Activated CD8-positive, alpha-beta T cell treated with anti-CD3 and anti-CD28 coated beads for 36 hours (primary cell): ENCODE measurements at regions not wholly inside any gene's neighbourhood (a gene's known extent, or its start where the extent isn't known, plus 50 kb on each side); places are given as distances from the start of the nearest gene placed in this dataset.

Experiments used
- ATAC-seq: fragments of 200-7000 bp; cut with Tn5 transposase; one replicate; pipeline ENCODE4 v1.10.0; 2021; ENCODE audit warnings: mild to moderate bottlenecking, moderate library complexity
- CTCF ChIA-PET: fragments of 350-600 bp; sonication (Branson Sonifier 250); formaldehyde crosslinking; loops from one replicate; lab custom pipeline; 2021; ENCODE audit warnings: antibody characterized with exemption; lab: Charles Lee
- POLR2A ChIA-PET: fragments of 350-600 bp; sonication (Branson Sonifier 250); formaldehyde crosslinking; loops from one replicate; lab custom pipeline; 2021; ENCODE audit warnings: antibody characterized with exemption; lab: Charles Lee
- DNase-seq: peaks from one replicate; pipeline ENCODE4 v3.0.0-alpha.2; 2020
- H3K27ac Mint-ChIP-seq: one replicate; pipeline ENCODE4 v1.8.0; 2021; ENCODE audit warnings: mild to moderate bottlenecking, mixed read lengths
- H3K27me3 Mint-ChIP-seq: one replicate; pipeline ENCODE4 v1.8.0; 2021; ENCODE audit warnings: mixed read lengths
- H3K36me3 Mint-ChIP-seq: one replicate; pipeline ENCODE4 v1.8.0; 2021; ENCODE audit warnings: low read depth, mixed read lengths
- H3K4me1 Mint-ChIP-seq: one replicate; pipeline ENCODE4 v1.8.0; 2021; ENCODE audit warnings: low read depth, mixed read lengths
- H3K4me3 Mint-ChIP-seq: one replicate; pipeline ENCODE4 v1.8.0; 2021; ENCODE audit warnings: mild to moderate bottlenecking, moderate library complexity, mixed read lengths
- H3K9me3 Mint-ChIP-seq: one replicate; pipeline ENCODE4 v1.8.0; 2021; ENCODE audit warnings: mixed read lengths
- CTCF ChIP-seq: fragments of 200-600 bp; IDR thresholded peaks from one replicate; pipeline ENCODE4 v1.8.0; 2022; ENCODE audit warnings: antibody characterized with exemption, mild to moderate bottlenecking
- intact Hi-C: fragments of 100-400 bp; cut with micrococcal nuclease; formaldehyde crosslinking; loops from one replicate; pipeline ENCODE4 v1.10.0; 2022

GRCh38 chr4:148779771-148780170 lies 337.6 kb upstream of the NR3C2 start:
- ChIA-PET POLR2A (no interaction called here), CTCF (no interaction called here)
- intact Hi-C loops, result no loop called here
- H3K27ac Mint-ChIP-seq, result no peak overlapping the region
- ATAC-seq, result no peak
- no peaks in the 10 kb centered on the region for H3K36me3 Mint-ChIP-seq
- no peaks in the 10 kb centered on the region for H3K27me3 Mint-ChIP-seq
- DNase-seq, result no peak
- H3K4me1 Mint-ChIP-seq, result no peaks in the 10 kb centered on the region
- no peaks in the 10 kb centered on the region for H3K9me3 Mint-ChIP-seq
- no peak for TF ChIP-seq CTCF
- no peak overlapping the region for H3K4me3 Mint-ChIP-seq

GRCh38 chr4:148778980-148779675 lies 336.9 kb upstream of the NR3C2 start:
- ATAC-seq (no peak), DNase-seq (no peak)
- Mint-ChIP-seq H3K27me3 (no peaks in the 10 kb centered on the region), H3K9me3 (no peaks in the 10 kb centered on the region), H3K4me3 (no peak overlapping the region), H3K4me1 (no peaks in the 10 kb centered on the region), H3K36me3 (no peaks in the 10 kb centered on the region), H3K27ac (no peak overlapping the region)
- ChIA-PET CTCF (no interaction called here), POLR2A (no interaction called here)
- no peak for TF ChIP-seq CTCF
- intact Hi-C loops, result no loop called here

- ChIA-PET POLR2A (no interaction called here), CTCF (no interaction called here)
- ATAC-seq (no peak), DNase-seq (no peak)
- Mint-ChIP-seq H3K4me3 (no peak overlapping the region), H3K27ac (no peak overlapping the region), H3K4me1 (no peaks in the 10 kb centered on the region), H3K9me3 (no peaks in the 10 kb centered on the region), H3K36me3 (no peaks in the 10 kb centered on the region), H3K27me3 (no peaks in the 10 kb centered on the region)
- no peak for TF ChIP-seq CTCF
- intact Hi-C loops, result no loop called here
These were observed 334.7 kb upstream of the NR3C2 start for GRCh38 chr4:148776941-148777340.

- Mint-ChIP-seq H3K4me1 (no peaks in the 10 kb centered on the region), H3K27ac (no peak overlapping the region), H3K27me3 (no peaks in the 10 kb centered on the region), H3K4me3 (no peak overlapping the region), H3K9me3 (no peaks in the 10 kb centered on the region), H3K36me3 (no peaks in the 10 kb centered on the region)
- ChIA-PET CTCF (no interaction called here), POLR2A (no interaction called here)
- intact Hi-C loops, result no loop called here
- DNase-seq (no peak), ATAC-seq (no peak)
- TF ChIP-seq CTCF, result no peak
These were observed 331.9 kb upstream of the NR3C2 start for GRCh38 chr4:148774134-148774533.

GRCh38 chr4:148773313-148773712 lies 331.1 kb upstream of the NR3C2 start:
- Mint-ChIP-seq H3K36me3 (no peaks in the 10 kb centered on the region), H3K4me3 (no peak overlapping the region), H3K27ac (no peak overlapping the region), H3K27me3 (no peaks in the 10 kb centered on the region), H3K9me3 (no peaks in the 10 kb centered on the region), H3K4me1 (no peaks in the 10 kb centered on the region)
- intact Hi-C loops, result no loop called here
- ChIA-PET CTCF (no interaction called here), POLR2A (no interaction called here)
- DNase-seq (no peak), ATAC-seq (no peak)
- no peak for TF ChIP-seq CTCF
